ENCODE measurements at regions not wholly inside any gene's neighbourhood (a gene's known extent, or its start where the extent isn't known, plus 50 kb on each side); places are given as distances from the start of the nearest gene placed in this dataset.
"Not testable (repeated sequence)": the region's sequence is repeated elsewhere in the genome, so short reads cannot be mapped to it uniquely, and the experiment has no call there.

DNA sequence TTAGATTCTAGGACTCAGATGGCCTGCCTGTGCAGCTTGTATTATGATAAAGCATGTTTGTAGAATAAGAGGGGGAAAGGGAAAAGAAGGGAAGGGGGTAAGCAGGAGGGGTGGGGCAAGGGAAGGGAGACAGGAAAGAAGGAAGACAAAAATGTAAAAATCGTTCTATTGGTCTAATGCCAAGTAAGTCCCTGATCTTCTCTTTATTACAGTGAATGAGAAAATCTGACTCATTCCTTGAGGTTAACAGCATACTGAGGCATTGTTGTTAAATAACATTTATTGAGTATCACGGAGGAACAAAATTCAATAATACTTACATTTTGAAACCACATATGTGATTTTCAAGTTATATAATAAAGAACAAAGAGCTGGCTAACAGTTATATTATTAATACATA, 1534.7 kb downstream of the OLFM4 start:
- no peak for TF ChIP-seq SCRT2 (tag by site-specific recombination; IDR thresholded peaks at IDR 0.05)
- no peak for TF ChIP-seq ZNF843 (tag by site-specific recombination; IDR thresholded peaks at IDR 0.05)
- no peak for TF ChIP-seq ZNF169 (tag by site-specific recombination; IDR thresholded peaks at IDR 0.05)
- TF ChIP-seq ZFP37 (tag by site-specific recombination; IDR thresholded peaks at IDR 0.05) = no peak
- TF ChIP-seq ZSCAN16 (tag by site-specific recombination; IDR thresholded peaks at IDR 0.05) = no peak
- no peak for TF ChIP-seq ZNF544 (tag by site-specific recombination; IDR thresholded peaks at IDR 0.05)
- TF ChIP-seq, protein P1, sequence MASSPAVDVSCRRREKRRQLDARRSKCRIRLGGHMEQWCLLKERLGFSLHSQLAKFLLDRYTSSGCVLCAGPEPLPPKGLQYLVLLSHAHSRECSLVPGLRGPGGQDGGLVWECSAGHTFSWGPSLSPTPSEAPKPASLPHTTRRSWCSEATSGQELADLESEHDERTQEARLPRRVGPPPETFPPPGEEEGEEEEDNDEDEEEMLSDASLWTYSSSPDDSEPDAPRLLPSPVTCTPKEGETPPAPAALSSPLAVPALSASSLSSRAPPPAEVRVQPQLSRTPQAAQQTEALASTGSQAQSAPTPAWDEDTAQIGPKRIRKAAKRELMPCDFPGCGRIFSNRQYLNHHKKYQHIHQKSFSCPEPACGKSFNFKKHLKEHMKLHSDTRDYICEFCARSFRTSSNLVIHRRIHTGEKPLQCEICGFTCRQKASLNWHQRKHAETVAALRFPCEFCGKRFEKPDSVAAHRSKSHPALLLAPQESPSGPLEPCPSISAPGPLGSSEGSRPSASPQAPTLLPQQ (tag by site-specific recombination; IDR thresholded peaks at IDR 0.05) = no peak
- no peak for TF ChIP-seq ZNF785 (tag by site-specific recombination; IDR thresholded peaks at IDR 0.05)
- TF ChIP-seq IKZF3 (tag by site-specific recombination; IDR thresholded peaks at IDR 0.05) = no peak
- TF ChIP-seq GFI1B (tag by site-specific recombination; IDR thresholded peaks at IDR 0.05) = no peak
- TF ChIP-seq ZNF302 (tag by site-specific recombination; IDR thresholded peaks at IDR 0.05; ENCODE audit: low read depth) = no peak
- no peak for TF ChIP-seq OSR2 (tag by site-specific recombination; IDR thresholded peaks at IDR 0.05)
- no peak for TF ChIP-seq ZNF621 (tag by site-specific recombination; IDR thresholded peaks at IDR 0.05)
- no peak for TF ChIP-seq ZFP41 (tag by site-specific recombination; IDR thresholded peaks at IDR 0.05; ENCODE audit: borderline replicate concordance)
- CTCF ChIA-PET = interaction anchor here (0.7 kb wide), 1 partner anchor 781 kb away, joined by 3 read pairs; no protein-coding TSS in a partner anchor
- H3K4me1 ChIP-seq (ENCODE audit: control insufficient read depth, insufficient read depth, low read length) = no peaks in the 10 kb centered on the region
- no peaks in the 10 kb centered on the region for H3K36me3 ChIP-seq (ENCODE audit: control insufficient read depth in 2 of 2, insufficient read depth in 1 of 2, low read length in 2 of 2)
- H3K9me3 ChIP-seq (ENCODE audit: control insufficient read depth, insufficient read depth, low read depth, low read length) = no peaks in the 10 kb centered on the region
- POLR2A ChIA-PET = no interaction called here
- no peak overlapping the region for H3K4me3 ChIP-seq (ENCODE audit: low read depth, low read length)
- no peak overlapping the region for H3K27ac ChIP-seq (ENCODE audit: extremely low read depth, low read depth, low read length)

- TF ChIP-seq, protein P2, sequence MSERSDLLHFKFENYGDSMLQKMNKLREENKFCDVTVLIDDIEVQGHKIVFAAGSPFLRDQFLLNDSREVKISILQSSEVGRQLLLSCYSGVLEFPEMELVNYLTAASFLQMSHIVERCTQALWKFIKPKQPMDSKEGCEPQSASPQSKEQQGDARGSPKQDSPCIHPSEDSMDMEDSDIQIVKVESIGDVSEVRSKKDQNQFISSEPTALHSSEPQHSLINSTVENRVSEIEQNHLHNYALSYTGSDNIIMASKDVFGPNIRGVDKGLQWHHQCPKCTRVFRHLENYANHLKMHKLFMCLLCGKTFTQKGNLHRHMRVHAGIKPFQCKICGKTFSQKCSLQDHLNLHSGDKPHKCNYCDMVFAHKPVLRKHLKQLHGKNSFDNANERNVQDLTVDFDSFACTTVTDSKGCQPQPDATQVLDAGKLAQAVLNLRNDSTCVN (tag by site-specific recombination; optimal IDR thresholded peaks at IDR 0.05) = peak; percentile 27
- TF ChIP-seq ZNF341 (tag by site-specific recombination; IDR thresholded peaks at IDR 0.05; ENCODE audit: low read depth) = peak; percentile 73
- H3K4me3 ChIP-seq (ENCODE audit: low read depth, low read length); H3K9me3 ChIP-seq (ENCODE audit: control insufficient read depth, insufficient read depth, low read depth, low read length); H3K27ac ChIP-seq (ENCODE audit: extremely low read depth, low read depth, low read length); H3K36me3 ChIP-seq (ENCODE audit: control insufficient read depth in 2 of 2, insufficient read depth in 1 of 2, low read length in 2 of 2); H3K4me1 ChIP-seq (ENCODE audit: control insufficient read depth, insufficient read depth, low read length); CTCF ChIA-PET; POLR2A ChIA-PET: not testable (repeated sequence)
These were observed 1543.4 kb downstream of the OLFM4 start for GRCh38 chr13:54572037-54572436.

DNA sequence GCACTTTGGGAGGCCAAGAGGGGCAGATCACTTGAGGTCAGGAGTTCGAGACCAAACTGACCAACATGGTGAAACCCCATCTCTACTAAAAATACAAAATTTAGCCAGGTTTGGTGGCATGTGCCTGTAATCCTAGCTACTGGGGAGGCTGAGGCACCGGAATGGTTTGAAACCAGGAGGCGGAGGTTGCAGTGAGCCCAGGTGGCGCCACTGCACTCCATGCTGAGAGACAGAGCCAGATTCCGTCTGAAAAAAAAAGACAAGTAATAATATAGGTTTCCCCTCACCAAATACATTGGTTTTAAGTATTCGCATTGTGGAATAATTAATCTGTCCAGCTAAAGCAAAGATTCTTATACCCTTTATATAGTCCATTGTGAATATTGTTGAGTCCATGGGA, 1544.6 kb downstream of the OLFM4 start:
- Histone ChIP-seq H3K9me3 (ENCODE audit: control insufficient read depth, insufficient read depth, low read depth, low read length) (no peaks in the 10 kb centered on the region), H3K36me3 (ENCODE audit: control insufficient read depth in 2 of 2, insufficient read depth in 1 of 2, low read length in 2 of 2) (no peaks in the 10 kb centered on the region), H3K27ac (ENCODE audit: extremely low read depth, low read depth, low read length) (no peak overlapping the region), H3K4me1 (ENCODE audit: control insufficient read depth, insufficient read depth, low read length) (no peaks in the 10 kb centered on the region), H3K4me3 (ENCODE audit: low read depth, low read length) (no peak overlapping the region)
- ChIA-PET CTCF (interaction anchor here (0.7 kb wide), 1 partner anchor 1363 kb away, joined by 3 read pairs; no protein-coding TSS in a partner anchor), POLR2A (no interaction called here)
- TF ChIP-seq ZNF571 (tag by site-specific recombination; IDR thresholded peaks at IDR 0.05) (no peak), MZF1 (tag by site-specific recombination; IDR thresholded peaks at IDR 0.05; ENCODE audit: borderline replicate concordance) (no peak), ZNF350 (tag by site-specific recombination; IDR thresholded peaks at IDR 0.05) (no peak), ZNF157 (tag by site-specific recombination; IDR thresholded peaks at IDR 0.05) (no peak), ZFP41 (tag by site-specific recombination; IDR thresholded peaks at IDR 0.05; ENCODE audit: borderline replicate concordance) (no peak), ZNF670 (tag by site-specific recombination; IDR thresholded peaks at IDR 0.05; ENCODE audit: low read depth) (no peak), ZEB2 (tag by site-specific recombination; IDR thresholded peaks at IDR 0.05) (no peak), ZNF24 (tag by site-specific recombination; IDR thresholded peaks at IDR 0.05) (no peak), ELK4 (IDR thresholded peaks at IDR 0.05; ENCODE audit: borderline replicate concordance, low read depth, low read length) (no peak)
- TF ChIP-seq, protein P3, sequence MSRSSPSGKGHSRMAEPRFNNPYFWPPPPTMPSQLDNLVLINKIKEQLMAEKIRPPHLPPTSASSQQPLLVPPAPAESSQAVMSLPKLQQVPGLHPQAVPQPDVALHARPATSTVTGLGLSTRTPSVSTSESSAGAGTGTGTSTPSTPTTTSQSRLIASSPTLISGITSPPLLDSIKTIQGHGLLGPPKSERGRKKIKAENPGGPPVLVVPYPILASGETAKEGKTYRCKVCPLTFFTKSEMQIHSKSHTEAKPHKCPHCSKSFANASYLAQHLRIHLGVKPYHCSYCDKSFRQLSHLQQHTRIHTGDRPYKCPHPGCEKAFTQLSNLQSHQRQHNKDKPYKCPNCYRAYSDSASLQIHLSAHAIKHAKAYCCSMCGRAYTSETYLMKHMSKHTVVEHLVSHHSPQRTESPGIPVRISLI (tag by site-specific recombination; IDR thresholded peaks at IDR 0.05) = no peak
- TF ChIP-seq, protein P4, sequence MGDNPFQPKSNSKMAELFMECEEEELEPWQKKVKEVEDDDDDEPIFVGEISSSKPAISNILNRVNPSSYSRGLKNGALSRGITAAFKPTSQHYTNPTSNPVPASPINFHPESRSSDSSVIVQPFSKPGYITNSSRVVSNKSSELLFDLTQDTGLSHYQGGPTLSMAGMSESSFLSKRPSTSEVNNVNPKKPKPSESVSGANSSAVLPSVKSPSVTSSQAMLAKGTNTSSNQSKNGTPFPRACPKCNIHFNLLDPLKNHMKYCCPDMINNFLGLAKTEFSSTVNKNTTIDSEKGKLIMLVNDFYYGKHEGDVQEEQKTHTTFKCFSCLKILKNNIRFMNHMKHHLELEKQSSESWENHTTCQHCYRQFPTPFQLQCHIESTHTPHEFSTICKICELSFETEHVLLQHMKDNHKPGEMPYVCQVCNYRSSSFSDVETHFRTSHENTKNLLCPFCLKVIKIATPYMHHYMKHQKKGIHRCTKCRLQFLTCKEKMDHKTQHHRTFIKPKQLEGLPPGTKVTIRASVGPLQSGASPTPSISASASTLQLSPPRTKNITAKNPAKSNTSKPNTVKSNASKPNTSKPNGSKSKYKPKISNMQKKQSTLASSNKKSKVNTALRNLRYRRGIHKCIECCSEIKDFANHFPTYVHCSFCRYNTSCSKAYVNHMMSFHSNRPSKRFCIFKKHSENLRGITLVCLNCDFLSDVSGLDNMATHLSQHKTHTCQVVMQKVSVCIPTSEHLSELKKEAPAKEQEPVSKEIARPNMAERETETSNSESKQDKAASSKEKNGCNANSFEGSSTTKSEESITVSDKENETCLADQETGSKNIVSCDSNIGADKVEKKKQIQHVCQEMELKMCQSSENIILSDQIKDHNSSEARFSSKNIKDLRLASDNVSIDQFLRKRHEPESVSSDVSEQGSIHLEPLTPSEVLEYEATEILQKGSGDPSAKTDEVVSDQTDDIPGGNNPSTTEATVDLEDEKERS (tag by site-specific recombination; IDR thresholded peaks at IDR 0.05) = no peak
